ENCODE measurements at regions not wholly inside any gene's neighbourhood (a gene's known extent, or its start where the extent isn't known, plus 50 kb on each side); places are given as distances from the start of the nearest gene placed in this dataset.

DNA sequence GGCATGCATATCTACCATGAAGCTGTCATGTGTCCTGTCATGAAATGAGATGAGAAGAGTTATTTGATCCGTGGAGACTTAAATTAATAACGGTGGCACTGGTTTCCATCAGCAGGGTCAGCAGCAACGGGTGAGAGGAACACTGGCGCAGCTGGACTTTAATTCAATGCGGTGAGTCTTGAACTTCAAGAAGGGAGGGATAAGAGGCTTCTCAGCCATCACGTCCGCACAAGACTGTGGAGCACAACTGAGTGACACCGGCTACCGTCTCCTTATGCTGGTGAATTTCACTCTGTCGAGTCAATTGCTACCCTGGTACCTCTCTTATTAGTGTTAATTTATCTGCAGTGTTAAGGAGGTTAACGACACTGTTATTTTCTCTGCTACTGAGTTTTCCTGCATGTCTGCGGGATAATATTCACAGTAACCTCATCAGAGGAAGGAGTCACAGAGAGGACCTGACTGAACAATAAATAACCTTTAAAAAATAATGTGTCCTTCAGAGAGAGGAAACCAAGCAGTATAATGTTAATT, 236.8 kb downstream of the EPHA4 start:
- Histone ChIP-seq H3K4me2 (ENCODE audit: low read length) (no peak overlapping the region), H3K9me3 (ENCODE audit: low read length) (no peaks in the 10 kb centered on the region), H3K9me2 (ENCODE audit: insufficient read depth, low read length) (no peaks in the 10 kb centered on the region), H3K9ac (ENCODE audit: low read length) (no peak overlapping the region), H3K27ac (ENCODE audit: low read length) (no peak overlapping the region), H4K20me1 (ENCODE audit: insufficient read depth) (no peaks in the 10 kb centered on the region), H3K79me2 (replicated peaks; ENCODE audit: insufficient read depth, low read length) (no peaks in the 10 kb centered on the region), H3K4me3 (ENCODE audit: low read length) (no peak overlapping the region), H3K27me3 (ENCODE audit: insufficient read depth, low read depth, low read length) (no peaks in the 10 kb centered on the region), H3F3A (ENCODE audit: insufficient read depth, low read length, poor library complexity, severe bottlenecking) (no peaks in the 10 kb centered on the region), H3K36me3 (ENCODE audit: insufficient read depth, low read length) (no peaks in the 10 kb centered on the region), H2AFZ (ENCODE audit: low read depth, low read length) (no peak overlapping the region)
- TF ChIP-seq, protein P1, sequence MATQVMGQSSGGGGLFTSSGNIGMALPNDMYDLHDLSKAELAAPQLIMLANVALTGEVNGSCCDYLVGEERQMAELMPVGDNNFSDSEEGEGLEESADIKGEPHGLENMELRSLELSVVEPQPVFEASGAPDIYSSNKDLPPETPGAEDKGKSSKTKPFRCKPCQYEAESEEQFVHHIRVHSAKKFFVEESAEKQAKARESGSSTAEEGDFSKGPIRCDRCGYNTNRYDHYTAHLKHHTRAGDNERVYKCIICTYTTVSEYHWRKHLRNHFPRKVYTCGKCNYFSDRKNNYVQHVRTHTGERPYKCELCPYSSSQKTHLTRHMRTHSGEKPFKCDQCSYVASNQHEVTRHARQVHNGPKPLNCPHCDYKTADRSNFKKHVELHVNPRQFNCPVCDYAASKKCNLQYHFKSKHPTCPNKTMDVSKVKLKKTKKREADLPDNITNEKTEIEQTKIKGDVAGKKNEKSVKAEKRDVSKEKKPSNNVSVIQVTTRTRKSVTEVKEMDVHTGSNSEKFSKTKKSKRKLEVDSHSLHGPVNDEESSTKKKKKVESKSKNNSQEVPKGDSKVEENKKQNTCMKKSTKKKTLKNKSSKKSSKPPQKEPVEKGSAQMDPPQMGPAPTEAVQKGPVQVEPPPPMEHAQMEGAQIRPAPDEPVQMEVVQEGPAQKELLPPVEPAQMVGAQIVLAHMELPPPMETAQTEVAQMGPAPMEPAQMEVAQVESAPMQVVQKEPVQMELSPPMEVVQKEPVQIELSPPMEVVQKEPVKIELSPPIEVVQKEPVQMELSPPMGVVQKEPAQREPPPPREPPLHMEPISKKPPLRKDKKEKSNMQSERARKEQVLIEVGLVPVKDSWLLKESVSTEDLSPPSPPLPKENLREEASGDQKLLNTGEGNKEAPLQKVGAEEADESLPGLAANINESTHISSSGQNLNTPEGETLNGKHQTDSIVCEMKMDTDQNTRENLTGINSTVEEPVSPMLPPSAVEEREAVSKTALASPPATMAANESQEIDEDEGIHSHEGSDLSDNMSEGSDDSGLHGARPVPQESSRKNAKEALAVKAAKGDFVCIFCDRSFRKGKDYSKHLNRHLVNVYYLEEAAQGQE (IDR thresholded peaks at IDR 0.05; ENCODE audit: borderline replicate concordance): no peak
- TF ChIP-seq EZH2 (IDR thresholded peaks at IDR 0.05; ENCODE audit: borderline replicate concordance, insufficient read depth, low read length, poor library complexity, severe bottlenecking) (no peak), SMC3 (conservative IDR thresholded peaks at IDR 0.05; ENCODE audit: poor library complexity) (no peak), TAF1 (IDR thresholded peaks at IDR 0.05; ENCODE audit: low read depth) (no peak), RAD21 (conservative IDR thresholded peaks at IDR 0.05) (no peak), EP300 (conservative IDR thresholded peaks at IDR 0.05; ENCODE audit: poor library complexity, severe bottlenecking) (no peak), POLR2AphosphoS5 (IDR thresholded peaks at IDR 0.05) (no peak), MXI1 (conservative IDR thresholded peaks at IDR 0.05; ENCODE audit: poor library complexity, severe bottlenecking) (no peak)
- TF ChIP-seq, protein P2, sequence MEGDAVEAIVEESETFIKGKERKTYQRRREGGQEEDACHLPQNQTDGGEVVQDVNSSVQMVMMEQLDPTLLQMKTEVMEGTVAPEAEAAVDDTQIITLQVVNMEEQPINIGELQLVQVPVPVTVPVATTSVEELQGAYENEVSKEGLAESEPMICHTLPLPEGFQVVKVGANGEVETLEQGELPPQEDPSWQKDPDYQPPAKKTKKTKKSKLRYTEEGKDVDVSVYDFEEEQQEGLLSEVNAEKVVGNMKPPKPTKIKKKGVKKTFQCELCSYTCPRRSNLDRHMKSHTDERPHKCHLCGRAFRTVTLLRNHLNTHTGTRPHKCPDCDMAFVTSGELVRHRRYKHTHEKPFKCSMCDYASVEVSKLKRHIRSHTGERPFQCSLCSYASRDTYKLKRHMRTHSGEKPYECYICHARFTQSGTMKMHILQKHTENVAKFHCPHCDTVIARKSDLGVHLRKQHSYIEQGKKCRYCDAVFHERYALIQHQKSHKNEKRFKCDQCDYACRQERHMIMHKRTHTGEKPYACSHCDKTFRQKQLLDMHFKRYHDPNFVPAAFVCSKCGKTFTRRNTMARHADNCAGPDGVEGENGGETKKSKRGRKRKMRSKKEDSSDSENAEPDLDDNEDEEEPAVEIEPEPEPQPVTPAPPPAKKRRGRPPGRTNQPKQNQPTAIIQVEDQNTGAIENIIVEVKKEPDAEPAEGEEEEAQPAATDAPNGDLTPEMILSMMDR (IDR thresholded peaks at IDR 0.05; ENCODE audit: poor library complexity, severe bottlenecking): no peak

GRCh38 chr2:221336967-221337366, 235.1 kb downstream of the EPHA4 start:
- H3K9me2 ChIP-seq (ENCODE audit: insufficient read depth, low read length): no peaks in the 10 kb centered on the region
- H3K36me3 ChIP-seq (ENCODE audit: insufficient read depth, low read length): no peaks in the 10 kb centered on the region
- no peaks in the 10 kb centered on the region for H4K20me1 ChIP-seq (ENCODE audit: insufficient read depth)
- no peaks in the 10 kb centered on the region for H3K27me3 ChIP-seq (ENCODE audit: insufficient read depth, low read depth, low read length)
- no peak overlapping the region for H3K9ac ChIP-seq (ENCODE audit: low read length)
- TF ChIP-seq, protein P1 (IDR thresholded peaks at IDR 0.05; ENCODE audit: borderline replicate concordance): no peak
- H2AFZ ChIP-seq (ENCODE audit: low read depth, low read length): no peak overlapping the region
- H3F3A ChIP-seq (ENCODE audit: insufficient read depth, low read length, poor library complexity, severe bottlenecking): no peaks in the 10 kb centered on the region
- H3K4me2 ChIP-seq (ENCODE audit: low read length): no peak overlapping the region
- no peak overlapping the region for H3K4me3 ChIP-seq (ENCODE audit: low read length)
- no peaks in the 10 kb centered on the region for H3K79me2 ChIP-seq (replicated peaks; ENCODE audit: insufficient read depth, low read length)
- H3K27ac ChIP-seq (ENCODE audit: low read length): no peak overlapping the region
- H3K9me3 ChIP-seq (ENCODE audit: low read length): no peaks in the 10 kb centered on the region
